SK-N-MC (cell line): ENCODE measurements at regions not wholly inside any gene's neighbourhood (a gene's known extent, or its start where the extent isn't known, plus 50 kb on each side); places are given as distances from the start of the nearest gene placed in this dataset.

Experiments
- EZH2 ChIP-seq: fragments of 200-600 bp; sonication (generic); IDR thresholded peaks from one replicate; pipeline ENCODE4 v1.6.1; 2017; ENCODE audit warnings: antibody characterized with exemption
- FOXP2 ChIP-seq: optimal IDR thresholded peaks from 2 replicates; pipeline ENCODE3; 2011; ENCODE audit warnings: mild to moderate bottlenecking, moderate library complexity; ENCODE audit not compliant: insufficient read depth; ENCODE audit errors: extremely low read length, control extremely low read depth
- POLR2AphosphoS5 ChIP-seq: IDR thresholded peaks from 2 replicates; pipeline ENCODE4 v1.6.1; 2012; ENCODE audit warnings: mild to moderate bottlenecking, low read depth, low read length, borderline replicate concordance

GRCh38 chr2:103176294-103176915 is 414.6 kb downstream of the TMEM182 start:
- TF ChIP-seq POLR2AphosphoS5 (no peak), EZH2 (no peak), FOXP2 (no peak)
